HG03520 (cell line): ENCODE measurements at regions not wholly inside any gene's neighbourhood (a gene's known extent, or its start where the extent isn't known, plus 50 kb on each side); places are given as distances from the start of the nearest gene placed in this dataset.

Experiments used
- ATAC-seq: cut with Tn5 transposase; IDR thresholded peaks from one replicate; pipeline ENCODE4 v1.9.1; 2021; ENCODE audit warnings: mild to moderate bottlenecking, moderate library complexity; ENCODE audit not compliant: unreplicated experiment

DNA sequence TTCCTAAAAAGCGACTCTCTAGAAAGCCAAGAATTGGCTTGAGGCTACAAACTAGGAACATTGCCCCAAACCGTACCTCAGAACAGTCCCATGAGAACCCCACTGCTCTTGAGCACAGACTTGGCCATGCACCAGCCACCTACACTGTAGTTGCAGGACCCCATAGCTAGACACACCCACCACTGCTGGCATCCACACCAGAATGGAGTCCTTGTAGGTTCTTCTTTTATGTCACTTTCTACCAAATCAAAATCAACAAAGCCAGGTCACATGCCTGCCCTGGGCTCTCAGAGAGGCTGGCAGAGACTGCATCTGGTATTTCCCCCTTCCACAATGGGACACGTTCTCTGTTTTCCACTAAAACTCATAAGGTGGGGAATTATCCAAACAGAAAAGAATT lies 290.5 kb downstream of the SHOX2 start:
- no peak for ATAC-seq

DNA sequence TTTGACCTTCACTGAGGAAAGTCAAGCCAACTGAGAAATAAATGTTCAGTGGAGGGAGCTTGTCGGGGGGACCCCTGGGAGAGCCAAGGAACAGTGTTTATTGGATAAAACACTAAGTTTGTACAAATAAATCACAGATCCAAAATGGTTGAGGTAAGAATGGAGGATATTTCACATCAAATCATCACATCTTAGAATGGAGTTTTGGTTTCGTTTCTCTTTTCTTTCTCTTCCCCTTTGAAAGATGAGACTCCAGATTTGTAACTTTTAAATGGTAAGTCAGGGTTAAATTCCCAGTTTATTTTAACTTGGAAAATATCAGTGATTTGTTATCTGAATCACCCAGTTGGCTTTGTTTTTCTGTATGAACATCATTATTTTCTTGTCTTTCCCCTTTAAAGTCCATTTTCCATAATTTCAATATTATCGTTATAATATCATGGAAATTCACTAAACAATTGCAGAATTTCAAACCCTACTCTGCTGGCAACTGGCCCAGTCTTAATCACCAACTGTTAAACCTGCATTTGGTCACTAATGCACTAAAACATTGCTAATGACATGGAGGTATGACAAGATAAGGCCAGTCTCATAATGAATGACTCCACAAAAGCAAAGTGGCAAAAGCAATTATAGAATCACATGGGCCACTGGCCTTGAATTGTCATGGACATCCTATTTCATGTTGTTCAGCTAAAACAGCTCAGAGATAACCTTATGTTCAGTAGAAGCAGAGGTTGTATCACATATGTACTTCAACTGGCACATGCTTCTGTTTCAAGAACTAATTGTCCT lies 295.1 kb downstream of the SHOX2 start:
- ATAC-seq: no peak

DNA sequence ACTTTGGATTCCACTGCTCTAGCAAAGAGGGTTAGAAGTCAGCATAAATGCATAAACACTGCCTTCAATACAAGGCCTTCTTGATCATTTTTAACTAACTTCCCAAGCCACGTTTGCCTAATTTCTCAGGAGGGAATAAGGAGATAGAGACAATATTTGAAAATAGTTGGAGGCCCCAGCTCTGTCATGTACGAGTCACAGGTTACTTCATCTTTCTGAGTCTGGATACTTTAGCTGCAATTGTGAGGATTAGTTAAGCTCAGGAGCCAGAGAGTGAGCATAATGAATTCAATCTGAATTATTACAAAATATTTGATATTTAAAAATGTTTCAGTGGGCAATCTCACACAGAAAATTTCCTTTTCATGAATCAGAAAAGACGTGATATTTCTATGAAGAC lies 298.9 kb downstream of the SHOX2 start:
- ATAC-seq: no peak

DNA sequence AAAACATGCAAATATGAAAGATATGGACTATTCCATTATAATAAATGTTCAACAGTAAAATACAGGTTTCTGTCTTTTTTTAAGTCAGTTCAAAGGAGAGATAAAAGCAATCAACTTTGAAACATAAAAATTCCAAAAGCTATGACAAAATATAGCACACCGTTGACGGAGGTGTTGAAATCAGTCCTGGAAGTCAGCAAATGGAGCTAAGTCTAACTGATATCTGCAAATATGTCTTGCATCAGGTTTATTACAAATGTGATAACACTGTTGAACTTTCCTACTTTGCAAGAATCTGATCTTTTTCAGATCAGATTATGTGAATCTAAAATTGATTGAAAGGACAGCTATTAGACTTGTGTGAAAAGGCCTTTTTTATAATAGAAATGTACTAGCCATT lies 300.7 kb downstream of the SHOX2 start:
- ATAC-seq: no peak

DNA sequence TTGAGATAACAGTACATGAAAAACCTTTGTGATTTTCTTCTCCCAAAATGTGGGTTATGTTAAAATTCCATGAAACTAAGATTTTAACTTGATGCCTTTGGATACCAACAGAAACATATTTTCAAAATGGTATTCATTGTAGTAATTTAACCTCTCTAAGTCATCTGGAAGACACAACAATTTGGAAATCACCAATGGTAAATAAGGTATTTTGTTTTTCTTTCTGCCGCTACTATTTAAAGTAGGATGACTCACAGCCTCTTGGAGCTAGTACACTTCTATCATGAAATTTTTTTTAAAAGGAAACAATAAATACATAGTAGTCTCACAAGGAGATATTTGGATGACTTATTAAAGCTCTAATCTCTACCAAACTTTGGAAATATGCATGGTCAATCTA lies 291.6 kb upstream of the VEPH1 start:
- ATAC-seq: no peak

DNA sequence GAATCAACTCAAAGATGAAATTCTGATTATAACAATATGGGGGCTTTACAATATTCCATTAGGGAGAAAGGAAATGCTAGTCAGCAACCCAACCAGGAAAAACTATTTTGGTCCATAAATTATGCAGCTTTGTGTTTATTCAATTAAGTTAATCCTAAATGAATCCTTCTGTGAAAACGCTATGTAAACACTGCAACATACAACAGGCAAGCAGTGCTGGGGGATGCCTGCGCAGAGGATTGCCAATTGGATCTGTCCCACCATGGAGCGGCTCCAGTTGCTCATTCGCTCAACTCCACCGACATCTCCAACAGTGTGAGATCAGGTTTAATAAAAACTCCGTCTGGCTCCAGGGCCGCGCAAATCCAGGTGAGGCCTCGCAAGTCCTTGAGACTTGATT lies 290.5 kb upstream of the VEPH1 start:
- ATAC-seq: no peak

DNA sequence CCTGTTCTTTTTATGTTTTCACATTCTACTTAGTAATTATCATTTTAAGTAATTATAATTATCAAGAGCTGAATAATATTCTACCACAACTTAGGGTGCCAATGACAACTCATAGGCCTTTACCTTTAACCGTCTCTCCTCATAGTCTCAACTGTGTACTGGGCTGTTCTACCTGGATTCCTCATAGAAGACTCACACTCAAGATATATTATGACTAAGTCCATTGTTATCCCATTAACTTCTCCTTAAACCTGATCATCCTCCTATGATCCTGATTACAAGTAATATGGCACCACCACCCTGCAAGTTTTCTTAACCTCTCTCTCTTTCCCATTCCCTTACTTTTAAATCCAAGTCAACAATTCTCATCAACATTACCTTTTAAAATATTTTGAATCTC lies 285.9 kb upstream of the VEPH1 start:
- ATAC-seq: no peak

DNA sequence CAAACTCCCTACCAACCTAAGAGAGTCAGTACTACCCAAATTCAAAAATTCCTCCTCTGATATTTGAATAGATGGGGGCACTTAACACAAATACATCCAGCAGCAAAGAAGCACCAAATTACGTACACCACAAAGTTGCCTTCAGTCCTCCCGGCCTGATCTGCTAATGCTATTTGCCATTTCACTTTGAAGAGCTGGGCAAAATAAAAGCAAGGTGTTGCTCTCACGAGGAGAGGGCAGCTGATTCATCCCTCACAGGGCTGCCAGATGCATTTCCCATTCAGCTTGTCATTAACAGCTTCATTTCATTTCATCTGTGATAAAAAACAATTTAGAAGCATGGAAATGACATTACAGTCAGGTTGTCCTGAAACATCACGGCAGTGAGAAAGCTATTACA lies 283.4 kb upstream of the VEPH1 start:
- ATAC-seq: no peak

DNA sequence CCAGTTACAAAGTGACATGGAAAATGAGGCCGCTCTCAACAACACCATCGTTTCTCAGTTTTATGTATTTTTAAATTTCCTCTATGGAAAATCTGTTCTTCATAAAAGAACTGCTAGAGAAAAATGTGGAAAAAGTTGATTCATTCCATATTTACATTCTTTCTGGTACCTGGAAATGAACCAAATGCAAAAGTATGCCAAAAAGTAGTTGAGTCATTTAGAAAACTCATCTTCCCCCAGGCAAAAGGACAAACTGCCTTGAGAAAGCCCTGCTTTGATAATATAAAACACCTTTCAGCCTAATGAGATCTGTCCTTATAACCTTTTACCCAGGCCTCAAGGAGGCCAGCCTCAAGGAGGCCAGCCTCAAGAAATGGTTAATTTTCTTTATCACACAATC lies 283.0 kb upstream of the VEPH1 start:
- no peak for ATAC-seq

DNA sequence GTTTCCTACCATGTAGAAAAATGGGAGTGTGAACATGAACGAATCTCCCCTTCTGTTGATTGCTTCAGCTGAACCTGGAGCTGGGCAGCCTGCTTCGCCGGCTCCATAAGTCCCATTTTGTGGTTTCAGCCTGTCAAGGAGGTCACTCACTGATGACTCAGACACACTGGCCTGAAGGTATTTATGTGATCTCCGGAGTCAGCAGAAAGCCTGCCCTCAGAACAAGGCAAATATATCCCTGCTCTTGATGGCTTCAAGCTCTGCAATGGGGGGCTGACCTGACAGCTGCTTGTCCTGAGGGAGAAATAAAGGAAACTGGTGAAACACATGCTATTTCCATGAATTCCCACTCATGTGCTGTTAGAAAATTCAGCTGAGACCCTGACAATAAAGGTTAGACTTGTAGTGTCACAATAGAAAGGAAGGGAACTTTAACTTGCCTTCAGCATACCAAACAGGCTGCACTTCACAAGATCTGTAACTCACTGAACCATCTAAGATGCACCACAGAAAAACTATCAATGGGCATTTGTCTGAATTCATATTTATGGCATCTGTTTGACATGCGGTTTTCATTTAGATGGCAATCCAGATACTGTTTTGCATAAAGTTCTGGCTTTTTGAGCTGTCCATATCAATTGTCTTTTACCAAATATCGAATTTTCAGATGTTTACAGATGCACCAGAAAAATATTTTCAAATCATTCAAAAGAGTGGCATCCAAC lies 282.0 kb upstream of the VEPH1 start:
- no peak for ATAC-seq

DNA sequence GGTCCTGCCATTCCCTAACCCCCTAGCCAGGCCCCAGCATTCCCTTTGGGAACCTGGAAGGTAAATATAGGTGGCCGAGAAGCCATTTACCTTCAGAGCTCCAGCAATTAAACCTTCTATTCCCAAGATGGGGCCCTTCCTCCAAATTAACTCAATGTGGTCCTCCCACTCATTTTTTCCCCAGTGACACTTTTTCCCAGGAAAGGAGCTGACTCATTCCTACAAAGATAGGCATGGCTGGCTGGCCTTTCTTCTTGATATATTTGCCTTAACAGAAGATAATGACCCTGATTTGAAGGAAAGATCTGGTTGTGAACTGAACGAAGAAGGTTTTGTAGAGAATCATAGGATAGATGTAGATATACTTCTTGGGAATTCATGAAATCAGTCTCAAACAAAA lies 279.0 kb upstream of the VEPH1 start:
- ATAC-seq: no peak

DNA sequence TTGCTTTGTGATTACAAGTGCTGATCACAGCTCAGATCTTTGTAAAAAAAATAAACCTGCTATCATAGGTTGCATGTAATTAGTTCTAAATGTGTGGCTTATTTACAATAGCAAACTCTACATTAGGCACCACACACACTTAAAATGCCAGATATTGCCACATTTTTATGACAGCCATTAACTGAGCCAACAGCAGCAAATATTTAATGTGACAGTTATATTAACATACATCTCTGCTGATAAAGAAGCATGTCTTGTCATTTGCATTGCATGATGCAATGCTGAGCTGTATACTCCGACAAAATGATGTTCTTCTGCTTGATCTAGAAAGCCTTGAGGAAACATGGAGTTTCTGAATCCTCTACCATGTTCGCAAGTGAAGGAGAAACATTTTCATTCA lies 273.6 kb upstream of the VEPH1 start:
- ATAC-seq: no peak

DNA sequence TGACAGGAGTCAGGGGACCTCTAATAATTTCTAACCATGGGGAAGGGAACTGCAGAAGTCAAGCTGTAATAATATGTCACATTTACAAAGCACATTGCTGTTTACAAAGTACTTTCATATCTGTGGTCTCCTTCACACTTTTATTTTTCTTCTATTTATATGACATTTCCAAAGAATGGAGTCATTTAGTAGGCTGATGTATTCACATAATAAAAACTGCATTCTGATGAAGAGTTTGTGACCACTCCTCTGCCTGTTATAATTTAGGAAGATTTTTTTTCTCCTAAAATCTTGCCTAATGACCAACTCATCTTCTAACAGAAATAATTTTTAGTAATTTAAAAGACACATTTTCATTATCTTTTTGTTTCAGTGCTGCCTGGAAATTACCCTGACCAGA lies 272.2 kb upstream of the VEPH1 start:
- no peak for ATAC-seq

DNA sequence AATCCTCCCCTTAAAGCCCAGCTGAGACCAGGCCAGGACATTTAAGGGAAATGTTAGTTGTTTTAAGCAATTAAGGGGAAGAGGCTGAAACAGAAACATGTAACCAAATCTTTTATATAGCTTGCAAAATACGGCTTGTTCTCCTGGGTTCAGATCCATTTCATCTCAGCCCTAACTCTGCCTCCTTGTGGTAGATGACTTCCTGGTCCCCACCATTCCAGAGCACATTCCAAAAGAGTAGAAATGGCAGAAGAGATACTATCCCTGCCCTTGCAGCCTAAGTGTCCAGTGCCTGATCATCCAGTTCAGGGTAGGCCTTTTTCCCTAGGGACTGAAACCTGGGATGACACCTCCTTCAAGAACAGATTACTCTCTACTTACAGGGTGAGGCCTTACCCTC lies 266.2 kb upstream of the VEPH1 start:
- no peak for ATAC-seq

DNA sequence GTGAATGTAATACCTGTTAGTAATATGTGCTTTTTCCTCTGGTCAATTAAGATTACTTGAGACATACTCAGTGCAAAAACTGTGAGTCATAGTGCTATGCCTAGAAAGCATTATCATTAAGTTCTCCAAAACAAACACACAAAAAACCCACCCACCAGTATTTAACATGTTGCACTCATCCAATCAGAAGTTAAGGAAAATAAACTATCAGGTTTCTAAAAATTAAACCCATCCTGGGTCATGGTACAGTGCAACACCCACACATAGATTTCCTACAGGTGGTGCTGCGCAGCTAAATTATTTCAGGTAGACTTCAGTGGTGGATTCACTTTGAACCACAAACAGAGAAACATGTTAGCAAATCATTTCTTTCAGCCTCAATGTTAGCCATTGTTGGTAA lies 264.4 kb upstream of the VEPH1 start:
- no peak for ATAC-seq

DNA sequence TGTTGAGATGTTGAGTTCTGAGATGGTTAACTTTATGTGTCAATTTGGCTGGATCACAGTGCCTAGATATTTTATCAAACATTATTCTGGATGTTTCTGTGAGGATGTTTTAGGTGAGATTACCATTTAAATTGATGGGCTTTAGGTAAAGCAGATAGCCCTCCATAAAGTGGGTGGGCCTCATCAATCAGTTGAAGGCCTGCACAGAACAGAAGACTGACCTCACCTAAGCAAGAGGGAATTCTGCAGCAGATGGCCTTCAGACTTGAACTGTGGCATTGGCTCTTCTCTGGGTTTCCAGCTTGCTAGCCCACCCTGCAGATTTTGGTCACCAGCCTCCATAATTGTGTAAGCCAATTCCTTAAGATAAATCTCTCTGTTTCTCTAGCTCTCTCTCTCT lies 260.4 kb upstream of the VEPH1 start:
- ATAC-seq: no peak

DNA sequence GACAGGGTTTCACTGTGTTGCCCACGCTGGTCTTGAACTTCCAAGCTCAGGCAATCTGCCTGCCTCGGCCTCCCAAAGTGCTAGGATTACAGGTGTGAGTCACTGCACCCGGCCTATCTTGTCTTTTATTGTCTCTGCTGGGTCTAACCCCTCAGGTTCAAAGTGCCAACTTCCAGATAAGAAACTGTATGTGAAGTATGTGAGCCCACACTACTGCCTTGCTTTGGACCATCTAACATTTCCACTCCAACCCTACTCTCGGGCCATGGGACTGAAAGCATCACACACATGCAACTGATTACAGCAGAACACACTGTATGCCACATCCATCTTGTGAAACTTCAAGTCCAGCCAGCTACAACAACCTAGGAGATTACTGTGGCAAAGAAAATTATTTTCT lies 256.1 kb upstream of the VEPH1 start:
- ATAC-seq: no peak

DNA sequence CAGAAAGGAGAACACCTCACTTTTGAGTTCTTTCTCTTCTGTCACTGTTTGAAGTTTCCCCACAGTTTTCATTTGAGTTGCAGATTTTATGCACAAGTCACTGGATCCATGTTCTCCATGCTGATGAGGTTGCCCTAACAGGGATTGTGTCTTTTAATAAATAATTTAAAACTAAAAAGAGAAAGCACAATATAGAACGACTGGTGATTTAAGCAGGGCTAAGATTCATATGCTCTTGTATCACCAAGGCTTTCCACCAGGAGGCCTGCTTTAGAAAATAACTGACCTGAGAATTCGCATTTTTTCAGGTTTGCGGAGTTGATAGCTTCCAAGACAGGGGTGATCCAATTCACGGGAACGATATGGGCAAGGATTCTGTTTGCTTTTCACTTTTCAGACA lies 252.0 kb upstream of the VEPH1 start:
- ATAC-seq: no peak

DNA sequence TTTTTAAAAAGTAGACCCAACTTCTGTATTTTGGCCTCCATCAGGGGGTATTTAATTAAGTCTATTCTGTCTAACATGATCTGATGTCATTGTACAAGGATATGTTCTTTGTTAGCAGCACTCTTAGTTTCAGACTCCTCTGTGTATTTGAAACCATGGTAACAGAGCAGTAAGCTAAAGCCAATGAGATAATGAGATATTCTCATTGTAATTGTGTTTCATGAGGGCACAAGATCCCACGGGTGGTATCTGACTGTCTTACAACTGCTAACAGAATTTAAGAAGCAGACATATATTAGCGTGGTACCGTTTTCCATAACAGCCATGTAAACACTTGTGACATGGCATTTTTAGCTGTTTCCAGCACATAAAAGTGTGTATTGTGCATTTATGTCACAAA lies 251.2 kb upstream of the VEPH1 start:
- ATAC-seq: no peak

DNA sequence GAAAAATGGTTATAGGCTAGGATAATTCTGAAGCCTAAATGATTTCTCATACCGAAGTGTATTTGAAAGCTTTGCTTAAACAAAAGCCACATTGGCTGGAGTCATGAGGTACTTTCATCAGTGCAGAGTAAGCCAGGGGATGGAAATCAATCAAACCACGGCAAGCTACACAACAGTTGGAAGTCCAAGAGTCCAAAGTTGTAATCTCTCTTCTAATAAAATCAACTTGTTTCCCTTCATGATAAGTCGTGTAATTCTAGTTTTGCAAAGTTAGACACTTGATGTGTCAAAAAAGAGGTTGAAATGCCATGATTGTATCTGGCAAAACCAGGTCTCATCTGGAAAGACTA lies 250.5 kb upstream of the VEPH1 start:
- ATAC-seq: no peak

DNA sequence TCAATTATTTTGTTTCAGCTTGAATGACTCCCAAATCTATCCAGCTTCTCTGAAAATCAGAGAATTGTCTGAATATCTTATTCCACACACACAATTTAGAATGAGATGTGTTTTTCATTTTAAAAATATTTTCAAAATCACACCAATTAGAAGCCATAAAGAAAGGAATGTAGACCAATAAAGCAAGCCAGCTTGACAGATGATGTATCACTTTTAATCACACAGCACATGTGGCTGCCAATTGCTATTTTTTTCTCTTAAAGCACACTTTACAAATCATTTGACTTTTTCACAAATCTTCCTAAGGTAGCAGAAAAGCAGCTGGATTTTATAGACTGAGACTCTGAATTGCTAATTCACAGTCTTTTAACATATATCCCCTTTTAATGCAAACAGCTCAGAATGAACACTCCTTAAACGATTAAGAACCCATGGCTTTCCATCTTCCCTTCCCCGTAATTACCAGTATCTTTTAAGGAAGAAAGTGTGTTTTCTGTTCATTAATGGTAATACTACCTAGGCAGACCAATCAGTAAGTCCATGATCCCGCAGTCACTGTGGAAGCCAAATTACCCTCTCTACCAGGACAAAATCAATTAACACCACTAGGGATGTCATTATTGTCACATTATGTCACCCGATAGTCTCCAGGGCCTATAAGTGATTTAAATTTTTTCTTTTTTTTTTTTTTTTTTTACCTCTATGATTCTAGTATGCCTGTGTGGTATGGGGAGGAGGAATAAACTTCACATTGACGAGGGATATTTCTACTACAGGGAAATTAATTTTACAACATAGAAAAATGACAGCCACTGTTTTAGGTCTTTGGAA lies 250.0 kb upstream of the VEPH1 start:
- no peak for ATAC-seq

DNA sequence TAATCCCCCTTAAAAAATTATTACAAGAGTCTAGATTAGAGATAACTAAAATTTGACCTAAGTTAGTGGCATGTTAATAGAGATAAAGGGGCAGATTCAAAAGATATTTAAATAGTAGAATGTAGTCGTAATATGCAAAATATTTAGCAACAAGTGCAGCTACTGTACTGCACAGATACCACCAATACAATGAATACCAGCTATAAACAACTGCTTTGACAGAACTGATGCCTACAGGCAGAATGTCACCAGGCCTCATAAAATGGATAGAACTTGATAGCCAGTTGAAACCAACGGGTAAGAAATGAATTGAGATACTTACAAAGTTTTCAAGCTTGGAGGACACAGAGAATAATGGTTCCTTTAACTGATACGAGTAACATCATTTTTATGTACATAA lies 249.3 kb upstream of the VEPH1 start:
- no peak for ATAC-seq
